ENCODE measurements at regions not wholly inside any gene's neighbourhood (a gene's known extent, or its start where the extent isn't known, plus 50 kb on each side); places are given as distances from the start of the nearest gene placed in this dataset.

DNA sequence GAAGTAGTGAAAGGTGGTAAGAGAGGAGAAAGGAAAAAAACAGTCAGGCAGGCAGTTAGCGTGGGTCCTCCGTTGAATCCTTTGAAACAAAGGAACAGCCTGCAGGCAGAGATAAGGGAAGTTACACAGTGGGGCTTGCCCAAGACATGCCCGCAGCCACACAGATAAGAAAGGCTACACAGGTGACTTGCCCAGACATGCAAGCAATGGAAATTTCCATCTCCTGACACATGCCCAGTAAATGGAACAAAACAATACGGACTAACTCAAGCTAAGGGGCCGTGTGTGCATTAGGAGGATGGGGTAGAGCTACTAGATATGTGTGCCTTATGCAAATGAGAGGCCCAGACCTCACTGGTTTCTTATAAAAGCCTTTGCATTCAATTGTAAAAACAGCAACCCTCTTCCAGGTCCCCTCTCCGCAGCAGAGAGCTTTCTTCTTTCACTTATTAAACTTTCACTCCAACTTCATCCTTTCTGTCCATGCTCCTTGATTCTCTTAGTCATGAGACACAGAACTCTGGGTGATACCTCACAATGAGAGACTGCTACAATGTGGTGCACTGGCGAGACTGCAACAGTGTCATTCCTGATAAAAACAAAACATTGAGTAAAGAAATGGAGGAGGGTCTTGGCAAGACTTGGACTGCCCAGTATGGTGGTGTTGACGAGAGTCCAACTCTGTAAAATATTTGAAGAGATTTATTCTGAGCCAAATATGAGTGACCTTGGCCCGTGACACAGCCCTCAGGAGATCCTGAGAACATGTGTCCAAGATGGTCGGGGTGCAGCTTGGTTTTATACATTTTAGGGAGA, 997.4 kb upstream of the PRKX start:
- no peaks in the 10 kb centered on the region for H3K9me1 ChIP-seq (ENCODE audit: control insufficient read depth, extremely low read depth, insufficient read depth, low read length)
- no peaks in the 10 kb centered on the region for H3K9me3 ChIP-seq (ENCODE audit: control insufficient read depth, low read depth, low read length)
- H3K9ac ChIP-seq (ENCODE audit: control insufficient read depth, extremely low read depth, insufficient read depth, low read length), result no peak overlapping the region
- TF ChIP-seq CTCF (optimal IDR thresholded peaks at IDR 0.05 in 1 of 3, IDR thresholded peaks at IDR 0.05 in 1 of 3, conservative IDR thresholded peaks at IDR 0.05 in 1 of 3; ENCODE audit: extremely low read depth in 1 of 3, insufficient read depth in 2 of 3, low read length in 3 of 3), result no peak
- TF ChIP-seq EZH2 (IDR thresholded peaks at IDR 0.05; ENCODE audit: low read length), result no peak
- H3K36me3 ChIP-seq (ENCODE audit: control insufficient read depth in 2 of 2, extremely low read depth in 1 of 2, insufficient read depth in 2 of 2, low read length in 2 of 2), result no peaks in the 10 kb centered on the region
- H4K20me1 ChIP-seq (ENCODE audit: control insufficient read depth, extremely low read depth, insufficient read depth, low read length), result no peaks in the 10 kb centered on the region
- no peak overlapping the region for H3K4me2 ChIP-seq (ENCODE audit: control insufficient read depth, extremely low read depth, insufficient read depth, low read depth, low read length)
- dilution Hi-C loops (cut with MboI; ENCODE audit: extremely low pct_ligation_motif_present, low sequenced_read_pairs), result no loop called here
- no peaks in the 10 kb centered on the region for H3K79me2 ChIP-seq (ENCODE audit: control insufficient read depth, insufficient read depth, low read length)
- peaks cover 16% of the 10 kb centered on the region for H3K4me1 ChIP-seq (ENCODE audit: control insufficient read depth, extremely low read depth, insufficient read depth, low read length)
- H3K4me3 ChIP-seq (ENCODE audit: control insufficient read depth in 2 of 3, extremely low read depth in 1 of 3, insufficient read depth in 2 of 3, low read depth in 1 of 3, low read length in 3 of 3), result no peak overlapping the region
- DNase-seq (ENCODE audit: low read depth, low spot score), result peak; percentile 80
- peak overlapping the region; percentile 28 for H3K27ac ChIP-seq (ENCODE audit: control insufficient read depth, insufficient read depth, low read length)
- peak; percentile 80 for FAIRE-seq
- H2AFZ ChIP-seq (ENCODE audit: control insufficient read depth, low read length), result peak overlapping the region; percentile 68
- no peaks in the 10 kb centered on the region for H3K27me3 ChIP-seq (ENCODE audit: control insufficient read depth, extremely low read depth, insufficient read depth, low read length)

GRCh38 chrX:4708970-4709760, 995.7 kb upstream of the PRKX start:
- FAIRE-seq (no peak), DNase-seq (ENCODE audit: low read depth, low spot score) (no peak)
- TF ChIP-seq CTCF (optimal IDR thresholded peaks at IDR 0.05 in 1 of 3, IDR thresholded peaks at IDR 0.05 in 1 of 3, conservative IDR thresholded peaks at IDR 0.05 in 1 of 3; ENCODE audit: extremely low read depth in 1 of 3, insufficient read depth in 2 of 3, low read length in 3 of 3) (no peak), EZH2 (IDR thresholded peaks at IDR 0.05; ENCODE audit: low read length) (no peak)
- Histone ChIP-seq H3K36me3 (ENCODE audit: control insufficient read depth in 2 of 2, extremely low read depth in 1 of 2, insufficient read depth in 2 of 2, low read length in 2 of 2) (no peaks in the 10 kb centered on the region), H3K9ac (ENCODE audit: control insufficient read depth, extremely low read depth, insufficient read depth, low read length) (no peak overlapping the region), H3K4me3 (ENCODE audit: control insufficient read depth in 2 of 3, extremely low read depth in 1 of 3, insufficient read depth in 2 of 3, low read depth in 1 of 3, low read length in 3 of 3) (no peak overlapping the region), H3K27ac (ENCODE audit: control insufficient read depth, insufficient read depth, low read length) (no peak overlapping the region), H2AFZ (ENCODE audit: control insufficient read depth, low read length) (peak overlapping the region; percentile 66), H3K27me3 (ENCODE audit: control insufficient read depth, extremely low read depth, insufficient read depth, low read length) (no peaks in the 10 kb centered on the region), H3K9me1 (ENCODE audit: control insufficient read depth, extremely low read depth, insufficient read depth, low read length) (no peaks in the 10 kb centered on the region), H4K20me1 (ENCODE audit: control insufficient read depth, extremely low read depth, insufficient read depth, low read length) (no peaks in the 10 kb centered on the region), H3K79me2 (ENCODE audit: control insufficient read depth, insufficient read depth, low read length) (no peaks in the 10 kb centered on the region), H3K4me2 (ENCODE audit: control insufficient read depth, extremely low read depth, insufficient read depth, low read depth, low read length) (peak overlapping the region; percentile 16), H3K9me3 (ENCODE audit: control insufficient read depth, low read depth, low read length) (no peaks in the 10 kb centered on the region), H3K4me1 (ENCODE audit: control insufficient read depth, extremely low read depth, insufficient read depth, low read length) (peaks cover 16% of the 10 kb centered on the region)
- dilution Hi-C loops (cut with MboI; ENCODE audit: extremely low pct_ligation_motif_present, low sequenced_read_pairs), result no loop called here
